ENCODE measurements at regions not wholly inside any gene's neighbourhood (a gene's known extent, or its start where the extent isn't known, plus 50 kb on each side); places are given as distances from the start of the nearest gene placed in this dataset.

DNA sequence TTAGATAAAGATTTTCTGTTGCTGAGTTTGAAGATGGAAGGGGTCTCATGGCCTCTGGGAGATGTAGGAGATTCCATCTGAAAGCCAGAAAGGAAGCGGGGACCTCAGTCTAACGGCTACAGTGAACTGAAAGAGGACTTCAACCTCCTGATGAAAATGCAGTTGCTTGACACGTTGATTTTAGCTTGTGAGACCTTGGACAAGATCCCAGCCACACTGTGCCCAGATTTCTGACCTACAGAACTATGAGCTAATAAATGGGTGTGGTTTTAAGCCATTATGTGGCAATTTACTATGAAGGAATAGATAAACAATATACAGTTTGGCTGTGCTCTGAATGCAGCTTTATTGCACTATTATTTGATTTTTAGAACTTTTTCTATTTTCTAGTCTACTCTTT is 342.3 kb upstream of the SEMA3D start:
- Histone ChIP-seq H4K20me1 (ENCODE audit: low read depth, low read length) (no peaks in the 10 kb centered on the region), H3K4me3 (ENCODE audit: insufficient read depth, low read length, poor library complexity, severe bottlenecking) (no peak overlapping the region), H3K9me2 (replicated peaks; ENCODE audit: insufficient read depth, low read length) (no peaks in the 10 kb centered on the region), H3K9ac (ENCODE audit: low read length) (no peak overlapping the region), H3K9me3 (ENCODE audit: insufficient read depth, low read length) (no peaks in the 10 kb centered on the region), H3F3A (ENCODE audit: insufficient read depth) (no peaks in the 10 kb centered on the region), H3K27me3 (ENCODE audit: low read length) (no peaks in the 10 kb centered on the region), H3K27ac (ENCODE audit: low read depth, low read length) (no peak overlapping the region), H3K79me2 (ENCODE audit: insufficient read depth, low read length) (no peaks in the 10 kb centered on the region), H3K4me2 (ENCODE audit: low read depth, low read length, poor library complexity, severe bottlenecking) (no peak overlapping the region), H3K36me3 (ENCODE audit: low read length) (no peaks in the 10 kb centered on the region), H2AFZ (ENCODE audit: low read depth, low read length, severe bottlenecking) (no peak overlapping the region)
- no peak for TF ChIP-seq EZH2phosphoT487 (conservative IDR thresholded peaks at IDR 0.05; ENCODE audit: low read length)
- TF ChIP-seq, protein P1, sequence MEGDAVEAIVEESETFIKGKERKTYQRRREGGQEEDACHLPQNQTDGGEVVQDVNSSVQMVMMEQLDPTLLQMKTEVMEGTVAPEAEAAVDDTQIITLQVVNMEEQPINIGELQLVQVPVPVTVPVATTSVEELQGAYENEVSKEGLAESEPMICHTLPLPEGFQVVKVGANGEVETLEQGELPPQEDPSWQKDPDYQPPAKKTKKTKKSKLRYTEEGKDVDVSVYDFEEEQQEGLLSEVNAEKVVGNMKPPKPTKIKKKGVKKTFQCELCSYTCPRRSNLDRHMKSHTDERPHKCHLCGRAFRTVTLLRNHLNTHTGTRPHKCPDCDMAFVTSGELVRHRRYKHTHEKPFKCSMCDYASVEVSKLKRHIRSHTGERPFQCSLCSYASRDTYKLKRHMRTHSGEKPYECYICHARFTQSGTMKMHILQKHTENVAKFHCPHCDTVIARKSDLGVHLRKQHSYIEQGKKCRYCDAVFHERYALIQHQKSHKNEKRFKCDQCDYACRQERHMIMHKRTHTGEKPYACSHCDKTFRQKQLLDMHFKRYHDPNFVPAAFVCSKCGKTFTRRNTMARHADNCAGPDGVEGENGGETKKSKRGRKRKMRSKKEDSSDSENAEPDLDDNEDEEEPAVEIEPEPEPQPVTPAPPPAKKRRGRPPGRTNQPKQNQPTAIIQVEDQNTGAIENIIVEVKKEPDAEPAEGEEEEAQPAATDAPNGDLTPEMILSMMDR (IDR thresholded peaks at IDR 0.05; ENCODE audit: insufficient read depth, low read length, poor library complexity, severe bottlenecking), result no peak

DNA sequence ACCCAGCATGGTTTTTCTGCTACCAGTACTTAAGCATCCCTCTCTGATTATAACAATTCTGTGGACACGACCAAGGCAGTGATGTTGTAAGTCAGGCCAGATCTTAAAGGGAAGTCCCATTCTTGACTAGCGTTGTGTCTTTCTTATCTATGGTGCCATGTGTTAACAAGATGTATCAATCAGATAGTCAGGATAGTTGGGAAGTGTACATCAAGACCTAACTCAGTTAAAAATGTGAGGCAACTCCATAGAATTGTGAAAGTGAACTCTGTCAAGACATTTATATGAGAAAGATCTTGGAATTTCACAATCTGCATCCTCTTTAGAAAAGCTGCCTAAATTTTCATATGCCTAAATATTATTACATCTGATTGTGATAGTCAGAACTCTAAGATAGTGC is 341.7 kb upstream of the SEMA3D start:
- H3K36me3 ChIP-seq (ENCODE audit: low read length), result no peaks in the 10 kb centered on the region
- no peak overlapping the region for H3K4me3 ChIP-seq (ENCODE audit: insufficient read depth, low read length, poor library complexity, severe bottlenecking)
- H3K9ac ChIP-seq (ENCODE audit: low read length), result no peak overlapping the region
- no peaks in the 10 kb centered on the region for H4K20me1 ChIP-seq (ENCODE audit: low read depth, low read length)
- no peak overlapping the region for H3K27ac ChIP-seq (ENCODE audit: low read depth, low read length)
- H3F3A ChIP-seq (ENCODE audit: insufficient read depth), result no peaks in the 10 kb centered on the region
- H3K9me2 ChIP-seq (replicated peaks; ENCODE audit: insufficient read depth, low read length), result no peaks in the 10 kb centered on the region
- TF ChIP-seq, protein P1 (IDR thresholded peaks at IDR 0.05; ENCODE audit: insufficient read depth, low read length, poor library complexity, severe bottlenecking), result no peak
- no peak for TF ChIP-seq EZH2phosphoT487 (conservative IDR thresholded peaks at IDR 0.05; ENCODE audit: low read length)
- no peaks in the 10 kb centered on the region for H3K9me3 ChIP-seq (ENCODE audit: insufficient read depth, low read length)
- no peak overlapping the region for H2AFZ ChIP-seq (ENCODE audit: low read depth, low read length, severe bottlenecking)
- H3K27me3 ChIP-seq (ENCODE audit: low read length), result no peaks in the 10 kb centered on the region
- H3K79me2 ChIP-seq (ENCODE audit: insufficient read depth, low read length), result no peaks in the 10 kb centered on the region
- H3K4me2 ChIP-seq (ENCODE audit: low read depth, low read length, poor library complexity, severe bottlenecking), result no peak overlapping the region

DNA sequence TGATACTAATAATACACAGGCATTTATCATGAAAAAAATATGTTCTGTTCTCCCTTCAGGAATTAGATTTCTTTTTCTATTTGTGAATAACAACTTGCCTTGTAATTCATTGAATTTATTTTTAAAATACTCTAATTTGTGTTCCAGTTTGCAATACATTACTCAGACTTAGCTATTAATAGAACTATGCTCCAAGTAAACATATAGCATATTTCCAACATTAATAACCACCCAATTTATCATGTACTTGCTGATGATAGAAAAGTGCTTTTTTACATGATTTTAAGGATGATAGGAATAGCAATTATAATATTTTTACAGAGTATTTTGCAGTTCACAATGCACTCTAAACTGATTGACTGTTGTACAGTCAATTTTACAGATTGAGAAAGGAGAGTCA is 338.8 kb upstream of the SEMA3D start:
- Histone ChIP-seq H3K9me3 (ENCODE audit: insufficient read depth, low read length) (no peaks in the 10 kb centered on the region), H2AFZ (ENCODE audit: low read depth, low read length, severe bottlenecking) (no peak overlapping the region), H3F3A (ENCODE audit: insufficient read depth) (no peaks in the 10 kb centered on the region), H3K9me2 (replicated peaks; ENCODE audit: insufficient read depth, low read length) (no peaks in the 10 kb centered on the region), H3K27me3 (ENCODE audit: low read length) (no peaks in the 10 kb centered on the region), H3K4me2 (ENCODE audit: low read depth, low read length, poor library complexity, severe bottlenecking) (no peak overlapping the region), H3K36me3 (ENCODE audit: low read length) (no peaks in the 10 kb centered on the region), H4K20me1 (ENCODE audit: low read depth, low read length) (no peaks in the 10 kb centered on the region), H3K27ac (ENCODE audit: low read depth, low read length) (no peak overlapping the region), H3K4me3 (ENCODE audit: insufficient read depth, low read length, poor library complexity, severe bottlenecking) (no peak overlapping the region), H3K9ac (ENCODE audit: low read length) (no peak overlapping the region), H3K79me2 (ENCODE audit: insufficient read depth, low read length) (no peaks in the 10 kb centered on the region)
- TF ChIP-seq, protein P1 (IDR thresholded peaks at IDR 0.05; ENCODE audit: insufficient read depth, low read length, poor library complexity, severe bottlenecking), result no peak
- no peak for TF ChIP-seq EZH2phosphoT487 (conservative IDR thresholded peaks at IDR 0.05; ENCODE audit: low read length)

Measured in SU-DHL-6 (cell line).